Suppressor macrophage treated with lipopolysaccharide for 1 hour (primary cell): ENCODE measurements at regions not wholly inside any gene's neighbourhood (a gene's known extent, or its start where the extent isn't known, plus 50 kb on each side); places are given as distances from the start of the nearest gene placed in this dataset.

ENCODE experiments used
- DNase-seq, 3 donors: peaks; one replicate each; pipeline ENCODE4 v3.0.0-alpha.2; 2020 to 2022

GRCh38 chr14:98835051-98835824 is 436.8 kb downstream of the BCL11B start:
- DNase-seq, result no peak

GRCh38 chr14:98835825-98836100 is 436.2 kb downstream of the BCL11B start:
- DNase-seq, result no peak

- DNase-seq, result no peak
Measured at GRCh38 chr14:98840091-98840490, 431.9 kb downstream of the BCL11B start.

- no peak for DNase-seq
Measured at GRCh38 chr14:98840511-98840910, 431.5 kb downstream of the BCL11B start.

- no peak for DNase-seq
Measured at GRCh38 chr14:98844456-98844855, 427.5 kb downstream of the BCL11B start.

DNA sequence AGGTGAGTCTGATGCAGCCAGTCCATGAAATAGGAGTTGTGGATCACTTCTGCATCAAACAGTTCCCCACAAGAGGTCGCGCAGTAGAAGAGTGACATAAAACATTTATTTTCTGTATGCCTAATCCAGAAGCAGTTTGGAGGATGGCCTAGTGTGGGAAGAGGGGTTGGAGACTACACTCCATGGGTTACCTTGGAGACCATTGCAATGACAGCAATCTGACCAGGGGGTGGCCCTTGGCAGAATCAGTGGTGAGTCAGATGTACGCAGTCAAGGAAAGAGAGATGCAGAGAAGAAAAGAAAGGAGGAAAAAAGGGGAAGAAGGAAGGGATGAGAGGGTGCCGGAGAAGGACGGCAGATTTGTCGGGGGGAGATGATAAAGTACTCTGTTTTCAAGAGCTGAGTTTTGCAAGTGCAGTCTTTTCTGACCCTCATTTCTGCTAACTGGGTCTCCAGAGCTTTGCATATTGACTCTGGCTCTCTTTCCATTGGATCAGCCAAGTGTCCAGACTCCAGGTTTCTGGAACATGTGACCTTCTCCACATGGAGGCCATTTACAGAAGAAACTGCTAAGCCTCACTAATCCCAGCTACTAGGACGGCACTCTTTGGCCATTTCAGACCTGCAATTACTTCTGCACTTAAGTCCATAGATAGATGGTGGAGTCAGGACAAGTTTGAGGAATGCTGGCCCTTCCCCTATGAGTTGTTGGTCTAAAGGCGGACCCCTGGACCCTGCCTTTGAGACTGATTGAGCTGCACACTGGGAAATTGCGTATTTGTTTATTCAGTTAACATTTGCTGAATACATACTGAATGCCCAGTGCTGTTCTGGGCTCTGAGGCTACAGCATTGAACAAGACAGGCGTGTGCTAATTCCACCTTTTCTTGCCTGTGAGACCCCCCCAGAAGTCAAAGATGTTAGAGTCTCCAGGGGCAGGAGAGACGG is 424.2 kb downstream of the BCL11B start:
- no peak for DNase-seq

GRCh38 chr14:98853063-98853729 is 418.8 kb downstream of the BCL11B start:
- DNase-seq, result no peak

DNA sequence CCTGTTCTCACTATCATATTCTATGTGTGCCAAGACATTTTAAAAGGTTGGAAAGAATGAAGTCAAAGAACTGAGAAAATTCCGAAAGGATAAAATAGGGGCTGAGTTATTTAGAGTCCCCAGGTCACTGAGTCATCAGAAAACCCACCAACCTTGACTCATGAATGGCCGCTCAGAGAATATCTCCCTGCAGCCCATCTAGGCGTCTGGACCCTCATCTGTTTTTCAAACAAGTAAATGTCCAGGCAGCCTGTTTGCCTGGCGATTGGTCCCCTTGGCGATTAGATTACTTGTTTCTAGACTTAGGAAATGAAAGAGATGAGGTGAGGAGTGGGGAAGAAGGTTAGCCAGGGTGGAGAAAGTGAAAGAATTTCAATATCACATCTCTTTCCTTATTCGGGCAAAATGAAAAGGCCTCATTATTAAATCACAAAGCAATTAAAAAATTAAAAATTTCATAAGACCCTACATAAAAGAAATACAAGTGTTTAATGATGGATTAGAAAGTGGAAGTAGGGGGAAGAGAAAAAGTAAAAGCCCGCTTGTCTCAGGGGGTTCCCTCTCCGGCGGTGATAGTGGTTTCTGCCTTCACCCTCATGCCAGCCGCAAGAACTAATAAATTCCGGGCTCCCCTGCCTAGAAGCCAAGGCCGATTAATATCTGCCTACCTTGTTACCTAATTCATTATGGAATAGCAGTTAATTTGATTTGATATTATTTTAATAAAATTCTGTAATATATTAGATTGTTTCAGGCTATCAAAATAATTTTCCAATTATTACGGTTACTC is 415.9 kb downstream of the BCL11B start:
- no peak for DNase-seq

GRCh38 chr14:98858158-98858557 is 413.8 kb downstream of the BCL11B start:
- no peak for DNase-seq

- DNase-seq, result no peak
Measured at GRCh38 chr14:98858561-98858960, 413.4 kb downstream of the BCL11B start.

DNA sequence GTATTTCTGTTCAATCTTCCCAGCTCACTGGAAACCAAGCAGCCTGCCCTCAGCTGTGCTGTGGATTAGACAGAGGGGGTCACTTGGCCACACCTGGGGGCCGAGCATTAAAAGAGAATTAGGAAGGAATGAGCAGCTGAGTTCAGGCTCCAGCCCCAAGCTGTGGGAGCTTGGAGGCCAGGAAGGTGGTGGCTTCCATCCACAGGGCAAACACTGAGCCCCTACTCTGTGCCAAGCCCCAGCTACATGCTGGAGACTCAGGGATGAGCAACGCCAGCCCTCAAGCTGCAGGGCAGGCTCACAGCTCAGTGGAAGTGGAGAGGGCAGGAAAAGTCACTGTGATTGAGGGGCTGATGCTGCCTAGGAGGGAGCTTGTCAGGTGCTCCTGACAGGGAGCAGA is 412.7 kb downstream of the BCL11B start:
- DNase-seq, result no peak

GRCh38 chr14:98864211-98864610 is 407.8 kb downstream of the BCL11B start:
- DNase-seq, result no peak

GRCh38 chr14:98867146-98867545 is 404.9 kb downstream of the BCL11B start:
- no peak for DNase-seq

- DNase-seq, result no peak
Measured at GRCh38 chr14:98867726-98868125, 404.3 kb downstream of the BCL11B start.

- no peak for DNase-seq
Measured at GRCh38 chr14:98868866-98869265, 403.1 kb downstream of the BCL11B start.

- no peak for DNase-seq
Measured at GRCh38 chr14:98871796-98872195, 400.2 kb downstream of the BCL11B start.

GRCh38 chr14:98877065-98877464 is 394.9 kb downstream of the BCL11B start:
- no peak for DNase-seq

DNA sequence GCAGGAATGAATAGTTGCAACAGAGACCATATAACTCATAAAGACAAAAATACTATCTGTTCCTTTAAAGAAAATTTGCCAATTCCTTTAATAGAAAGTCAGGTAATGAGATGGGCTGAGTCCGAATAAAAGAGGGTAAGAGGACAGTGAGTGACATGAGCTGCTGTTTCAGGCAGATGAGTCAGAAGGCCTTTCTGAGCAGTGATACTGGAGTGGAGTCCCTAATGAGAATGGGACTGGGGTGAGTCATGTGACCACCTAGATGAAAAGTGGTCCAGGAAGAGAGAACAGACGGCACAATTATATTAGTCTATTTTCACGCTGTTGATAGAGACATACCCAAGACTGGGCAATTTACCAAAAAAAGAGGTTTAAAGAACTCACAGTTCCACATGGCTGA is 393.7 kb downstream of the BCL11B start:
- DNase-seq, result no peak

- no peak for DNase-seq
Measured at GRCh38 chr14:98886982-98887381, 385.0 kb downstream of the BCL11B start.

- DNase-seq, result no peak
Measured at GRCh38 chr14:98888281-98888680, 383.7 kb downstream of the BCL11B start.

- DNase-seq, result no peak
Measured at GRCh38 chr14:98888927-98889835, 382.8 kb downstream of the BCL11B start.

DNA sequence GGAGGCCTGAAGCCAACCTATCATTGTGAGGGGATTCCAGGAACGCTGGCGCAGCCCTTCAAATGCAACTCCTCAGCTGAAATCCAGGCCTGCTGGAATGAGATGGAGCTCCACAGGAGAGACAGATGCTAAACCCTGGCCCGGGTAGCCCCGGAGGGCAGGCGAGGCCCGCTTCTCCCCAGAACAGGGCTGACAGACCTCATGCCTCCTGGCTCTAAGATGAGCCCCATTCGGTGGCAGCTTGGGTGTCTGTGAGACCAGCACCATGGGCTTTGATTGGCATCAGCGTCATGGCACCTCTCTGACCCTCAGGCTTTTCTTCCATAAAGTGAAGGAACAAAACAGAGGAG is 382.2 kb downstream of the BCL11B start:
- no peak for DNase-seq
